ENCODE measurements at regions not wholly inside any gene's neighbourhood (a gene's known extent, or its start where the extent isn't known, plus 50 kb on each side); places are given as distances from the start of the nearest gene placed in this dataset.

GRCh38 chr13:80858131-80858530, 517.2 kb upstream of the SPRY2 start:
- H3K36me3 Mint-ChIP-seq = no peaks in the 10 kb centered on the region
- no peak overlapping the region for H3K27ac ChIP-seq (ENCODE audit: low read depth in 1 of 2, low read length in 2 of 2)
- peaks cover 0 to 5% (median 2%) of the 10 kb centered on the region in 7 donors for H3K9me3 Mint-ChIP-seq
- H3K27me3 ChIP-seq (ENCODE audit: control insufficient read depth in 2 of 2, insufficient read depth in 2 of 2, low read length in 2 of 2) = no peaks in the 10 kb centered on the region
- H3K4me1 Mint-ChIP-seq = no peaks in the 10 kb centered on the region
- H2AFZ ChIP-seq (ENCODE audit: insufficient read depth, low read depth, low read length, poor library complexity, severe bottlenecking) = no peak overlapping the region
- no peak overlapping the region for H3K4me3 Mint-ChIP-seq
- H3K36me3 ChIP-seq (replicated peaks in 1 of 2; ENCODE audit: control insufficient read depth in 1 of 2, insufficient read depth in 2 of 2, low read length in 2 of 2) = no peaks in the 10 kb centered on the region
- no peak overlapping the region for H3K9ac ChIP-seq (ENCODE audit: insufficient read depth, low read length, poor library complexity, severe bottlenecking)
- H3K27ac Mint-ChIP-seq = no peak overlapping the region
- no peaks in the 10 kb centered on the region for H3K9me3 ChIP-seq (replicated peaks in 1 of 2; ENCODE audit: control insufficient read depth in 1 of 2, insufficient read depth in 1 of 2, low read length in 2 of 2)
- TF ChIP-seq CTCF (IDR thresholded peaks at IDR 0.05) = no peak
- H3K4me3 ChIP-seq (replicated peaks in 1 of 3; ENCODE audit: low read depth in 2 of 3, low read length in 3 of 3) = no peak overlapping the region
- 83% methylated on average over 1 of the region's 2 CpGs for WGBS (ENCODE audit: insufficient coverage)
- peaks cover 0 to 5% (median 0%) of the 10 kb centered on the region in 3 donors for H3K27me3 Mint-ChIP-seq (ENCODE audit: low read depth in 3 of 3)
- no peaks in the 10 kb centered on the region for H3K79me2 ChIP-seq (ENCODE audit: insufficient read depth, low read length)
- DNase-seq = no peak
- no peaks in the 10 kb centered on the region for H3K4me1 ChIP-seq (ENCODE audit: control insufficient read depth in 1 of 2, insufficient read depth in 2 of 2, low read length in 2 of 2)
- intact Hi-C loops (cut with micrococcal nuclease) = no loop called here
- no peak overlapping the region for H3K4me2 ChIP-seq (replicated peaks; ENCODE audit: extremely low read depth, low read length, poor library complexity, severe bottlenecking)
- no peaks in the 10 kb centered on the region for H4K20me1 ChIP-seq (ENCODE audit: insufficient read depth, low read length)

DNA sequence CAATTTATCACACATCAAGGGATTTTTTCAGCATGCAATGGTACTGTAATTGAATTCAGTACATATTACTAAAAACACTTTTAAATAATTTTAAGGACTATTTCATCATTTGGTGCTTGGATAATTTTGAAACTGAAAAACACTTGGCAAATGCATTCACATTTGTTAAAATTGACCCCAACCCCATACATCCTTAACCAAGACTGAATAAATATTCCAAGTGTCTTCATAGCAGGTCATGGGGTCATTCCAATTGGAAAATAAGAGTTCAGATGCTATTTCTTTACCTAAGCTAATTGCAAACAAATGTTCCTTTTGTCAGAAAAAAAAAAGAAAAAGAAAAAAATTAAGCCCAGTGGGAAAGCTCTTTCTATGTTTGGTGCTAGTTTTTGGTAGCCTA, 516.4 kb upstream of the SPRY2 start:
- Mint-ChIP-seq H3K27ac (no peak overlapping the region), H3K4me1 (no peaks in the 10 kb centered on the region), H3K9me3 (peaks cover 0 to 2% (median 0%) of the 10 kb centered on the region in 7 donors), H3K4me3 (no peak overlapping the region), H3K36me3 (no peaks in the 10 kb centered on the region), H3K27me3 (ENCODE audit: low read depth in 3 of 3) (peaks cover 0 to 5% (median 0%) of the 10 kb centered on the region in 3 donors)
- no peak for TF ChIP-seq CTCF (IDR thresholded peaks at IDR 0.05)
- intact Hi-C loops (cut with micrococcal nuclease) = no loop called here
- no peaks in the 10 kb centered on the region for H3K27me3 ChIP-seq (ENCODE audit: control insufficient read depth in 2 of 2, insufficient read depth in 2 of 2, low read length in 2 of 2)
- no peak overlapping the region for H3K4me3 ChIP-seq (replicated peaks in 1 of 3; ENCODE audit: low read depth in 2 of 3, low read length in 3 of 3)
- no peak overlapping the region for H2AFZ ChIP-seq (ENCODE audit: insufficient read depth, low read depth, low read length, poor library complexity, severe bottlenecking)
- no peak overlapping the region for H3K4me2 ChIP-seq (replicated peaks; ENCODE audit: extremely low read depth, low read length, poor library complexity, severe bottlenecking)
- no peaks in the 10 kb centered on the region for H4K20me1 ChIP-seq (ENCODE audit: insufficient read depth, low read length)
- no peaks in the 10 kb centered on the region for H3K4me1 ChIP-seq (ENCODE audit: control insufficient read depth in 1 of 2, insufficient read depth in 2 of 2, low read length in 2 of 2)
- no peaks in the 10 kb centered on the region for H3K36me3 ChIP-seq (replicated peaks in 1 of 2; ENCODE audit: control insufficient read depth in 1 of 2, insufficient read depth in 2 of 2, low read length in 2 of 2)
- no peak for DNase-seq
- H3K9ac ChIP-seq (ENCODE audit: insufficient read depth, low read length, poor library complexity, severe bottlenecking) = no peak overlapping the region
- no peak overlapping the region for H3K27ac ChIP-seq (ENCODE audit: low read depth in 1 of 2, low read length in 2 of 2)
- H3K9me3 ChIP-seq (replicated peaks in 1 of 2; ENCODE audit: control insufficient read depth in 1 of 2, insufficient read depth in 1 of 2, low read length in 2 of 2) = no peaks in the 10 kb centered on the region
- H3K79me2 ChIP-seq (ENCODE audit: insufficient read depth, low read length) = no peaks in the 10 kb centered on the region

Measured in CD14-positive monocyte (primary cell).